Activated T-cell treated with anti-CD3 and anti-CD28 coated beads for 4 hours (primary cell): ENCODE measurements at regions not wholly inside any gene's neighbourhood (a gene's known extent, or its start where the extent isn't known, plus 50 kb on each side); places are given as distances from the start of the nearest gene placed in this dataset.
"Not testable (repeated sequence)": the region's sequence is repeated elsewhere in the genome, so short reads cannot be mapped to it uniquely, and the experiment has no call there.

ENCODE experiments used
- DNase-seq: peaks from one replicate; pipeline ENCODE4 v3.0.0-alpha.2; 2020

GRCh38 chr5:93359296-93359959 lies 221.6 kb downstream of the NR2F1-AS1 start:
- no peak for DNase-seq

GRCh38 chr5:93358176-93358575 lies 222.8 kb downstream of the NR2F1-AS1 start:
- DNase-seq: no peak

- DNase-seq: no peak
Measured at GRCh38 chr5:93357686-93358085, 223.3 kb downstream of the NR2F1-AS1 start.

GRCh38 chr5:93355691-93356090 lies 225.3 kb downstream of the NR2F1-AS1 start:
- no peak for DNase-seq

- no peak for DNase-seq
Measured at GRCh38 chr5:93352186-93352585, 228.8 kb downstream of the NR2F1-AS1 start.

GRCh38 chr5:93349613-93350012 lies 231.4 kb downstream of the NR2F1-AS1 start:
- no peak for DNase-seq

GRCh38 chr5:93348231-93348630 lies 232.8 kb downstream of the NR2F1-AS1 start:
- DNase-seq: no peak

GRCh38 chr5:93346850-93347249 lies 234.2 kb downstream of the NR2F1-AS1 start:
- not testable (repeated sequence) for DNase-seq

- no peak for DNase-seq
Measured at GRCh38 chr5:93346301-93346700, 234.7 kb downstream of the NR2F1-AS1 start.

- DNase-seq: no peak
Measured at GRCh38 chr5:93343570-93343969, 237.4 kb downstream of the NR2F1-AS1 start.

GRCh38 chr5:93342563-93343061 lies 238.4 kb downstream of the NR2F1-AS1 start:
- no peak for DNase-seq

- no peak for DNase-seq
Measured at GRCh38 chr5:93340881-93341280, 240.1 kb downstream of the NR2F1-AS1 start.

GRCh38 chr5:93337138-93337537 lies 243.9 kb downstream of the NR2F1-AS1 start:
- no peak for DNase-seq

- DNase-seq: no peak
Measured at GRCh38 chr5:93336330-93337110, 244.5 kb downstream of the NR2F1-AS1 start.

- DNase-seq: no peak
Measured at GRCh38 chr5:93331863-93332262, 249.2 kb downstream of the NR2F1-AS1 start.

- no peak for DNase-seq
Measured at GRCh38 chr5:93331241-93331640, 249.8 kb downstream of the NR2F1-AS1 start.

- DNase-seq: no peak
Measured at GRCh38 chr5:93330506-93330905, 250.5 kb downstream of the NR2F1-AS1 start.

- DNase-seq: no peak
Measured at GRCh38 chr5:93329756-93330155, 251.3 kb downstream of the NR2F1-AS1 start.

- DNase-seq: no peak
Measured at GRCh38 chr5:93328833-93329232, 252.2 kb downstream of the NR2F1-AS1 start.

- no peak for DNase-seq
Measured at GRCh38 chr5:93327605-93328004, 253.4 kb downstream of the NR2F1-AS1 start.

- DNase-seq: no peak
Measured at GRCh38 chr5:93325946-93326345, 255.1 kb downstream of the NR2F1-AS1 start.

- DNase-seq: no peak
Measured at GRCh38 chr5:93322974-93323860, 257.8 kb downstream of the NR2F1-AS1 start.

GRCh38 chr5:93320920-93321445 lies 260.0 kb downstream of the NR2F1-AS1 start:
- DNase-seq: no peak
